ENCODE measurements at regions not wholly inside any gene's neighbourhood (a gene's known extent, or its start where the extent isn't known, plus 50 kb on each side); places are given as distances from the start of the nearest gene placed in this dataset.

DNA sequence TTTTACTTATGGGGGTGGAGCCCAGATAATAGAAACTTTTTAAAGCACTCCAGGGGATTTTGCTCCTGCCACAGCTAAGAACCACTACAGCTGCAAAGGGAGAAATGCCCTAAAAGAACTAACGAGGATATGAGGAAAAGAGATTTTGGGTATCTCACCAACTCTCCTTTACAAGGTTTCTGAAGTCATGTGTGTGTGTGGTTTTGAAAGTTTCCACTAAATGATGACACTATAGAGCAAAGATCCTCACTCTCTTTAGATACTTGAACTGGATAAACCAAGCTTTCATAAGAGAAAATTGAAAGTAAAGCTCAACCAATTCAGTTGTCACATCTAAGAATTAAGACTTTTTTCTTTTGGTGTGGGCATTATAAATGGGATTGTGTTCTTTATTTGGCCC, 455.3 kb upstream of the ALCAM start:
- DNase-seq (ENCODE audit: low read depth in 1 of 2, low spot score in 1 of 2), result no peak
- H3K27me3 ChIP-seq (ENCODE audit: insufficient read depth, poor library complexity, severe bottlenecking), result no peaks in the 10 kb centered on the region
- no peak for TF ChIP-seq POLR2AphosphoS5 (IDR thresholded peaks at IDR 0.05; ENCODE audit: low read depth)
- TF ChIP-seq SPI1 (IDR thresholded peaks at IDR 0.05; ENCODE audit: borderline replicate concordance, low read depth), result no peak
- TF ChIP-seq REST (IDR thresholded peaks at IDR 0.05; ENCODE audit: insufficient replicate concordance, low read depth), result no peak
- no peak for TF ChIP-seq GABPA (IDR thresholded peaks at IDR 0.05; ENCODE audit: low read depth)
- no peak for TF ChIP-seq CTCF (IDR thresholded peaks at IDR 0.05; ENCODE audit: insufficient read depth, low read length)
- no peak overlapping the region for H3K4me3 ChIP-seq (replicated peaks; ENCODE audit: insufficient read depth, low read length)
- H3K27ac ChIP-seq (replicated peaks), result no peak overlapping the region

DNA sequence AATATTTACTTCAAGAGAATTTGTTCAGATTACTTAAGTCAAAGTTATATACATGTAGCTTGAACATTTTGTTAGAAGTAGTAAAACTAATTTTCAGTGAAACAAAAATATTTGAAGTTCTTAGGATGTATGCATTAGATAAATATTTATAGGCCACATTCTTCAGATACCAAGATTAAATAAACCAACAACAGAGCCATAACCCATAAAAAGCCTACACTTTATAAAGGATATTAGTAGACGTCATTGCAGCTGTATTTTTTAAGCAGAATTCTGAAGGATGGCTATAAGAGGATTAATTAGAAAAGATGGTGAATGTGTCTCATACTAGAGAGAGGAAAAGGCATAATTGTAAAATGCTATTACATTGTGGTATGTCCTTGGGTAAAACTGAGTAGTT, 449.7 kb upstream of the ALCAM start:
- no peak for DNase-seq (ENCODE audit: low read depth in 1 of 2, low spot score in 1 of 2)
- TF ChIP-seq POLR2AphosphoS5 (IDR thresholded peaks at IDR 0.05; ENCODE audit: low read depth) (no peak), GABPA (IDR thresholded peaks at IDR 0.05; ENCODE audit: low read depth) (no peak), REST (IDR thresholded peaks at IDR 0.05; ENCODE audit: insufficient replicate concordance, low read depth) (no peak), CTCF (IDR thresholded peaks at IDR 0.05; ENCODE audit: insufficient read depth, low read length) (no peak), SPI1 (IDR thresholded peaks at IDR 0.05; ENCODE audit: borderline replicate concordance, low read depth) (no peak)
- Histone ChIP-seq H3K27ac (replicated peaks) (no peak overlapping the region), H3K27me3 (ENCODE audit: insufficient read depth, poor library complexity, severe bottlenecking) (no peaks in the 10 kb centered on the region), H3K4me3 (replicated peaks; ENCODE audit: insufficient read depth, low read length) (no peak overlapping the region)

GRCh38 chr3:104920512-104920911, 446.2 kb upstream of the ALCAM start:
- H3K27me3 ChIP-seq (ENCODE audit: insufficient read depth, poor library complexity, severe bottlenecking), result no peaks in the 10 kb centered on the region
- H3K27ac ChIP-seq (replicated peaks), result no peak overlapping the region

More at GRCh38 chr3:104920512-104920911, 446.2 kb upstream of the ALCAM start:
- TF ChIP-seq CTCF (IDR thresholded peaks at IDR 0.05; ENCODE audit: insufficient read depth, low read length), result no peak
- no peak for DNase-seq (ENCODE audit: low read depth in 1 of 2, low spot score in 1 of 2)
- no peak overlapping the region for H3K4me3 ChIP-seq (replicated peaks; ENCODE audit: insufficient read depth, low read length)

All from HL-60 (cell line).